Body of pancreas (tissue), 4 donors: ENCODE measurements at regions not wholly inside any gene's neighbourhood (a gene's known extent, or its start where the extent isn't known, plus 50 kb on each side); places are given as distances from the start of the nearest gene placed in this dataset.

Experiments
- CTCF ChIP-seq, 7 experiments: fragments of 450-650 bp in 4 of 7; fragments of 200-600 bp in 3 of 7; sonication (generic) in 3 of 7; IDR thresholded peaks; one replicate each; pipeline ENCODE4 v1.5.1; 2016 to 2019; ENCODE audit warnings: antibody characterized with exemption in 7 of 7
- POLR2A ChIP-seq, 3 donors: fragments of 450-650 bp; IDR thresholded peaks; one replicate each; pipeline ENCODE4 v1.6.1; 2016; ENCODE audit warnings: antibody characterized with exemption in 3 of 3, mild to moderate bottlenecking in 2 of 3

- TF ChIP-seq POLR2A (IDR thresholded peaks at IDR 0.05) (no peak), CTCF (IDR thresholded peaks at IDR 0.05) (no peak)
These were observed 70.2 kb upstream of the PLXNA2 start for GRCh38 chr1:208314431-208314830.
